ENCODE measurements at regions not wholly inside any gene's neighbourhood (a gene's known extent, or its start where the extent isn't known, plus 50 kb on each side); places are given as distances from the start of the nearest gene placed in this dataset.

DNA sequence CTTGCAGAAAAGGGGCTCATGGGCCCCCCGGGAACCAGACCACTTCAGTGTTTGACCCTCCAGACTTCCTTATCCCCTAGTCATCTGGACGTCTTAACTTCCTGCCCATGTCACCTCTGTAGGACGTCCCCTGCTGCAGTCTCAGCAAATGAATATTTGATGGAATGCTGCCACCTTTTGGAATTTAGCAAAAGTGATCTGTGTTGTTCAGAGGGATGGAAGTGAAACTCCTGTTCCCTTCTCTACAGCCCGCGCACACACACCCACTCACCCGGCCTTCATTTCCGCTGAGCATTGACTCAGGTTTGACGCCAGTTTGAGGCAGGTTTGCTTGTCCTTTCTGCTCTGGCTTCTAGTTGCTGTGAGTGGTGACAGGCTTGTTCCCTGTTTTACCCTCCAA is 507.2 kb upstream of the EEF2KMT start:
- no peak overlapping the region for H3K27ac ChIP-seq
- DNase-seq (ENCODE audit: low spot score), result no peak
- CTCF ChIA-PET, result no interaction called here
- POLR2A ChIA-PET (ENCODE audit: low non-redundant PET), result no interaction called here
- TF ChIP-seq, protein P1, sequence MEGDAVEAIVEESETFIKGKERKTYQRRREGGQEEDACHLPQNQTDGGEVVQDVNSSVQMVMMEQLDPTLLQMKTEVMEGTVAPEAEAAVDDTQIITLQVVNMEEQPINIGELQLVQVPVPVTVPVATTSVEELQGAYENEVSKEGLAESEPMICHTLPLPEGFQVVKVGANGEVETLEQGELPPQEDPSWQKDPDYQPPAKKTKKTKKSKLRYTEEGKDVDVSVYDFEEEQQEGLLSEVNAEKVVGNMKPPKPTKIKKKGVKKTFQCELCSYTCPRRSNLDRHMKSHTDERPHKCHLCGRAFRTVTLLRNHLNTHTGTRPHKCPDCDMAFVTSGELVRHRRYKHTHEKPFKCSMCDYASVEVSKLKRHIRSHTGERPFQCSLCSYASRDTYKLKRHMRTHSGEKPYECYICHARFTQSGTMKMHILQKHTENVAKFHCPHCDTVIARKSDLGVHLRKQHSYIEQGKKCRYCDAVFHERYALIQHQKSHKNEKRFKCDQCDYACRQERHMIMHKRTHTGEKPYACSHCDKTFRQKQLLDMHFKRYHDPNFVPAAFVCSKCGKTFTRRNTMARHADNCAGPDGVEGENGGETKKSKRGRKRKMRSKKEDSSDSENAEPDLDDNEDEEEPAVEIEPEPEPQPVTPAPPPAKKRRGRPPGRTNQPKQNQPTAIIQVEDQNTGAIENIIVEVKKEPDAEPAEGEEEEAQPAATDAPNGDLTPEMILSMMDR (conservative IDR thresholded peaks at IDR 0.05; ENCODE audit: low read depth), result no peak

DNA sequence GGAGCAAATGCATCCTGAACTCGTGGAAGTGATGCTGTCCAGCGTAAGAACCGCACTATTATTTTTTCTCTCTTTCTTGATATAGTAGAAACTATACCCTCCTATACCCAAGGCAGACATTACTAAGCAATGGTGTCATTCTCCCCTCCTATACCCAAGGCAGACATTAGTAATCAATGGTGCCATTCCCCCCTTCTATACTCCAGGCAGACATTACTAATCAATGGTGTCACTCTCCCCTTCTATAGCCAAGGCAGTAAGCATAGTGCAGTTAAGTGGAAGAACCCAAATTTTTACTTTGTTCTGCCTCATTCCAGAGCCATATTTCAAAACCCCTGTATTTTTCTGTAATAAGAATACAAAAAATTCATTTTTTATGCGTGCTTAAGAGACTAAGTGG is 506.2 kb upstream of the EEF2KMT start:
- DNase-seq (ENCODE audit: low spot score), result no peak
- TF ChIP-seq, protein P1 (conservative IDR thresholded peaks at IDR 0.05; ENCODE audit: low read depth), result no peak
- ChIA-PET POLR2A (ENCODE audit: low non-redundant PET) (no interaction called here), CTCF (no interaction called here)
- H3K27ac ChIP-seq, result no peak overlapping the region

DNA sequence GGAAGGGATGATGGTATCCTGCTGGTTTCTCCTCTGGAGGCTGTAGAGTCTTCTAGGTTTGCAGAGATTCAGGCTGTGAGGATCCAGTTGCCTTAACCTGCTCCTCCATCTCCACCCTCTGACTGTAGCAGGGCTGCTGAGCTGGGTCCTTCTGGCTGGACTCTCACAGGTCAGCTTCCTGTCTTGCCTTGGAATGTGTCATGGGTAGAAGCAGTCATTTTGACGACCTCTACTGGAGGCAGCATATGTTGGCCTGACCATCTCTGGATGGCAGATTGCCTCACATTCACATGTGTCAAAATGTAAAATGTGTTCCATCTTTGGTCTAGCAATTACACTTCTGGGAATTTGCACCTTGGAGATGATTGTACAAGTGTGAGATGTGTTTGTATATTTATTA is 504.4 kb upstream of the EEF2KMT start:
- no peak overlapping the region for H3K27ac ChIP-seq
- ChIA-PET POLR2A (ENCODE audit: low non-redundant PET) (no interaction called here), CTCF (no interaction called here)
- TF ChIP-seq, protein P1 (conservative IDR thresholded peaks at IDR 0.05; ENCODE audit: low read depth), result no peak
- DNase-seq (ENCODE audit: low spot score), result no peak

DNA sequence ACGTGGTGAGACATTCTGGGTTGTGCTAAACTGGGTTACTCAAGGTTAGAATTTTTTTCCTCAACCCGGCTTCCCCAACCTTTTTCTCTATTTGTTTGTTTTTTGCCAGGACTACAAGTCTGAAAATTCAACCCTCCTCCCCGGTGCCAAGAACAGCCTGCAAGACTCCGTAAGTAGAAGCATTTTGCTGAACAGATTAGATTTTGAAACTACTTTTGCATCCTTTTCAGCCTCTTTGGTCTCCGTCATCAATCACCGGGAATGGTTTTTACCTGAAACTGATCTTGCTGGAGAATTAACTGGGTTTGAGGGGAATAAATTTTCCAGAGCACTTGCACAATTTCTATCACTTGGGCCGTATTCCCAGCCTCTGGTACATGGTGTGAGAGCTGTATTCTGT is 501.2 kb upstream of the EEF2KMT start:
- ChIA-PET POLR2A (ENCODE audit: low non-redundant PET) (no interaction called here), CTCF (no interaction called here)
- no peak for DNase-seq (ENCODE audit: low spot score)
- TF ChIP-seq, protein P1 (conservative IDR thresholded peaks at IDR 0.05; ENCODE audit: low read depth), result no peak
- no peak overlapping the region for H3K27ac ChIP-seq

DNA sequence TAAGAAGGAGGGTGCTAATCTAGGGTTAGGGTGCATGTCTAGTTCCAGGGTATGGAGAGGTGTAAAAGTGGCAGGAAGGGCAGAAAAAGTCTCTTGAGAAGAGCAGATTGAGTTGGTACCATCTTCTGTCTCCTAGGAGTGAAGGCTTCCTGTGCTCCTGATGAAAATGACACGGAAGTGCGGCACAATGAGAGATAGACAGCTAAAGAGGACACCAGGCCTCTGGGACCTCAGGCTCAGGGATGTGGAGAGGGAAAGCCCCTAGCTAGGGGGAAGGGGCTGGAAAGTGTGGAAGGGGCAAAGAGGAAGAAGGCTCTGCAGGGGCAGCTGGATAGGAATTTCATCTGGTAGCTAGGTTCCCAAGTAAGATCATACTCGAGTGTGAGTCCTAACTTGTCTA is 498.3 kb upstream of the EEF2KMT start:
- CTCF ChIA-PET, result no interaction called here
- TF ChIP-seq, protein P1 (conservative IDR thresholded peaks at IDR 0.05; ENCODE audit: low read depth), result no peak
- DNase-seq (ENCODE audit: low spot score), result no peak
- H3K27ac ChIP-seq, result no peak overlapping the region
- POLR2A ChIA-PET (ENCODE audit: low non-redundant PET), result no interaction called here

DNA sequence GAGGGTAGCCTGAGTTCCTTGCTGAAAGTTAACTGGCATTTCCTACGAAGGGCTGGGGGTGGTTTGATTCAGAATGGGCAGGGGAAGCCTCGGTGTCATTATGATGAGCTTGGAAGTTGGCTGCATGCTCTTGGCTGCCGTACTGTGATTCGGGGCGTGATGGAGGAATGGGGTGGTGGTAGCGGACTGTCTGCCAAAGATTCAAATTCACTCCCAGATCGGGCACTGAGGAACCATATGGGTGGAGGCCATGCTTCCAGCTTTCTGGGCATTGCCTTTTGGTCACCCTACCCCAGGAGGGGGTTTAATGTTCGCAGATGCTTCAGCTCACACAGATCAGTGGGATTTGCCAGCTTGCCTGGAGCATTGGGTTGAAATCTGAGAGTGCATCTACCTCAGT is 492.8 kb upstream of the EEF2KMT start:
- TF ChIP-seq, protein P1 (conservative IDR thresholded peaks at IDR 0.05; ENCODE audit: low read depth), result no peak
- POLR2A ChIA-PET (ENCODE audit: low non-redundant PET), result no interaction called here
- DNase-seq (ENCODE audit: low spot score), result no peak
- CTCF ChIA-PET, result interaction anchor here (0.9 kb wide), 1 partner anchor 26 kb away, joined by 4 read pairs; no protein-coding TSS in a partner anchor
- H3K27ac ChIP-seq, result no peak overlapping the region

DNA sequence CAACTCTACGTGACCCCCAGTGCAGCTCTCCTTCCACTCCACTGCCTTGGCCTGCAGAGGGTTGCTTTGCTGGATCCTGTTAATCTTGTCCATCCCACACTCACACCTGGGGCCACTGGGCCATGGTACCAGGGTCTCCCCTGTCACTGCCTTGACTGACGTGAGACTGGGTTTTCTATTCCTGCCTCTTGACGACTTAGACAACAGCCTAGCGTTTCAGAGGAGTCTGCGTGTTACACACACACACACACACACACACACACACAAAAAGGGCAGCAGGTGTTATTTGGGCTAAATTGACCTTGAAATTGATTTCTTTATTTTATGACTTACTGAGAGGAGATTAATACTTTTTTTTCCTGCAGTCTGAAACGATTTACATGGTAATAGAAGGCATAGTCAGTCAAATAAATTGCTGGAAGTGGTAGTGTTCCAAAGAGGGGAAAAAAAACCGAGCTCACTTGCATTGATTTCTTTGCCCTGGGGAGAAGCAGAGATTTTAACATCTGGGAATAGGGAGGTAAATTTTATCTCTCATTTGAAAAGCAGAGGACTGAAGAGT is 492.3 kb upstream of the EEF2KMT start:
- POLR2A ChIA-PET (ENCODE audit: low non-redundant PET), result no interaction called here
- TF ChIP-seq, protein P1 (conservative IDR thresholded peaks at IDR 0.05; ENCODE audit: low read depth), result no peak
- no peak overlapping the region for H3K27ac ChIP-seq
- CTCF ChIA-PET, result interaction anchor here (0.9 kb wide), 1 partner anchor 26 kb away, joined by 4 read pairs; no protein-coding TSS in a partner anchor
- no peak for DNase-seq (ENCODE audit: low spot score)

Data from RWPE1 (cell line).